ENCODE measurements at regions not wholly inside any gene's neighbourhood (a gene's known extent, or its start where the extent isn't known, plus 50 kb on each side); places are given as distances from the start of the nearest gene placed in this dataset.

- no peak for DNase-seq (ENCODE audit: low read depth in 3 of 3)
Observed at GRCh38 chr18:46295416-46295815, 191.2 kb downstream of the HAUS1 start.

- no peak for DNase-seq (ENCODE audit: low read depth in 3 of 3)
Observed at GRCh38 chr18:46296656-46297055, 192.5 kb downstream of the HAUS1 start.

- no peak for DNase-seq (ENCODE audit: low read depth in 3 of 3)
Observed at GRCh38 chr18:46297124-46297523, 192.9 kb downstream of the HAUS1 start.

- DNase-seq (ENCODE audit: low read depth in 3 of 3), result no peak
Observed at GRCh38 chr18:46297621-46298020, 193.4 kb downstream of the HAUS1 start.

GRCh38 chr18:46298511-46298910 lies 194.3 kb downstream of the HAUS1 start:
- DNase-seq (ENCODE audit: low read depth in 3 of 3), result no peak

- no peak for DNase-seq (ENCODE audit: low read depth in 3 of 3)
Observed at GRCh38 chr18:46299465-46300008, 195.4 kb downstream of the HAUS1 start.

GRCh38 chr18:46301081-46301480 lies 196.9 kb downstream of the HAUS1 start:
- no peak for DNase-seq (ENCODE audit: low read depth in 3 of 3)

- DNase-seq (ENCODE audit: low read depth in 3 of 3), result no peak
Observed at GRCh38 chr18:46301571-46301970, 197.4 kb downstream of the HAUS1 start.

GRCh38 chr18:46302528-46303485 lies 198.6 kb downstream of the HAUS1 start:
- no peak for DNase-seq (ENCODE audit: low read depth in 3 of 3)

- DNase-seq (ENCODE audit: low read depth in 3 of 3), result no peak
Observed at GRCh38 chr18:46310258-46310657, 206.1 kb downstream of the HAUS1 start.

GRCh38 chr18:46310675-46311345 lies 206.6 kb downstream of the HAUS1 start:
- DNase-seq (ENCODE audit: low read depth in 3 of 3), result no peak

GRCh38 chr18:46311491-46311890 lies 207.3 kb downstream of the HAUS1 start:
- no peak for DNase-seq (ENCODE audit: low read depth in 3 of 3)

- DNase-seq (ENCODE audit: low read depth in 3 of 3), result no peak
Observed at GRCh38 chr18:46312221-46312620, 208.0 kb downstream of the HAUS1 start.

- DNase-seq (ENCODE audit: low read depth in 3 of 3), result no peak
Observed at GRCh38 chr18:46313521-46313920, 209.3 kb downstream of the HAUS1 start.

GRCh38 chr18:46314011-46314410 lies 209.8 kb downstream of the HAUS1 start:
- no peak for DNase-seq (ENCODE audit: low read depth in 3 of 3)

GRCh38 chr18:46315161-46315560 lies 211.0 kb downstream of the HAUS1 start:
- DNase-seq (ENCODE audit: low read depth in 3 of 3), result no peak

GRCh38 chr18:46318356-46318755 lies 214.2 kb downstream of the HAUS1 start:
- DNase-seq (ENCODE audit: low read depth in 3 of 3), result no peak

- no peak for DNase-seq (ENCODE audit: low read depth in 3 of 3)
Observed at GRCh38 chr18:46319783-46320182, 215.6 kb downstream of the HAUS1 start.

GRCh38 chr18:46320297-46320696 lies 216.1 kb downstream of the HAUS1 start:
- no peak for DNase-seq (ENCODE audit: low read depth in 3 of 3)

GRCh38 chr18:46320928-46321711 lies 216.9 kb downstream of the HAUS1 start:
- DNase-seq (ENCODE audit: low read depth in 3 of 3), result no peak

GRCh38 chr18:46321955-46322354 lies 217.8 kb downstream of the HAUS1 start:
- DNase-seq (ENCODE audit: low read depth in 3 of 3), result no peak

- no peak for DNase-seq (ENCODE audit: low read depth in 3 of 3)
Observed at GRCh38 chr18:46322411-46322891, 218.3 kb downstream of the HAUS1 start.
